ENCODE measurements at regions not wholly inside any gene's neighbourhood (a gene's known extent, or its start where the extent isn't known, plus 50 kb on each side); places are given as distances from the start of the nearest gene placed in this dataset.

GRCh38 chr2:139905624-139906023 lies 1125.4 kb upstream of the NXPH2 start:
- ChIA-PET POLR2A (no interaction called here), CTCF (no interaction called here)
- DNase-seq (ENCODE audit: low read depth, low spot score), result no peak
- Histone ChIP-seq H3K4me3 (ENCODE audit: low read depth, low read length) (no peak overlapping the region), H3K27ac (ENCODE audit: low read depth, low read length) (no peak overlapping the region), H3K9me3 (ENCODE audit: control insufficient read depth, insufficient read depth, low read length) (no peaks in the 10 kb centered on the region; the same call in 1 of the 2 replicates), H3K27me3 (ENCODE audit: control insufficient read depth, insufficient read depth, low read length) (no peaks in the 10 kb centered on the region)
- no peak for TF ChIP-seq CTCF (IDR thresholded peaks at IDR 0.05; ENCODE audit: low read depth, low read length)

GRCh38 chr2:139891636-139892035 lies 1111.4 kb upstream of the NXPH2 start:
- TF ChIP-seq CTCF (IDR thresholded peaks at IDR 0.05; ENCODE audit: low read depth, low read length), result no peak
- POLR2A ChIA-PET, result no interaction called here

GRCh38 chr2:139885921-139886498 lies 1105.8 kb upstream of the NXPH2 start:
- Histone ChIP-seq H3K27ac (ENCODE audit: low read depth, low read length) (no peak overlapping the region), H3K9me3 (ENCODE audit: control insufficient read depth, insufficient read depth, low read length) (peaks cover 5% of the 10 kb centered on the region), H3K4me3 (ENCODE audit: low read depth, low read length) (no peak overlapping the region), H3K27me3 (ENCODE audit: control insufficient read depth, insufficient read depth, low read length) (no peaks in the 10 kb centered on the region)
- CTCF ChIA-PET, result no interaction called here
- no peak for TF ChIP-seq CTCF (IDR thresholded peaks at IDR 0.05; ENCODE audit: low read depth, low read length)
- POLR2A ChIA-PET, result no interaction called here
- DNase-seq (ENCODE audit: low read depth, low spot score), result no peak

More at GRCh38 chr2:139891636-139892035, 1111.4 kb upstream of the NXPH2 start:
- CTCF ChIA-PET, result no interaction called here
- Histone ChIP-seq H3K27ac (ENCODE audit: low read depth, low read length) (no peak overlapping the region), H3K4me3 (ENCODE audit: low read depth, low read length) (no peak overlapping the region), H3K9me3 (ENCODE audit: control insufficient read depth, insufficient read depth, low read length) (peaks cover 14% of the 10 kb centered on the region), H3K27me3 (ENCODE audit: control insufficient read depth, insufficient read depth, low read length) (no peaks in the 10 kb centered on the region)
- DNase-seq (ENCODE audit: low read depth, low spot score), result no peak

- no peak overlapping the region for H3K27ac ChIP-seq (ENCODE audit: low read depth, low read length)
- ChIA-PET CTCF (interaction anchor here (0.6 kb wide), 2 partner anchors 494 to 628 kb away, joined by 3 read pairs; no protein-coding TSS in a partner anchor), POLR2A (no interaction called here)
- DNase-seq (ENCODE audit: low read depth, low spot score), result no peak
- no peaks in the 10 kb centered on the region for H3K27me3 ChIP-seq (ENCODE audit: control insufficient read depth, insufficient read depth, low read length)
- H3K9me3 ChIP-seq (ENCODE audit: control insufficient read depth, insufficient read depth, low read length), result peaks cover 6% of the 10 kb centered on the region
- no peak for TF ChIP-seq CTCF (IDR thresholded peaks at IDR 0.05; ENCODE audit: low read depth, low read length)
- no peak overlapping the region for H3K4me3 ChIP-seq (ENCODE audit: low read depth, low read length)
Observed at GRCh38 chr2:139876964-139877363, 1096.8 kb upstream of the NXPH2 start.

GRCh38 chr2:139876321-139876720 lies 1096.1 kb upstream of the NXPH2 start:
- TF ChIP-seq CTCF (IDR thresholded peaks at IDR 0.05; ENCODE audit: low read depth, low read length), result no peak
- peaks cover 7% of the 10 kb centered on the region for H3K9me3 ChIP-seq (ENCODE audit: control insufficient read depth, insufficient read depth, low read length)
- ChIA-PET CTCF (no interaction called here), POLR2A (no interaction called here)
- no peak for DNase-seq (ENCODE audit: low read depth, low spot score)
- H3K27me3 ChIP-seq (ENCODE audit: control insufficient read depth, insufficient read depth, low read length), result no peaks in the 10 kb centered on the region
- H3K27ac ChIP-seq (ENCODE audit: low read depth, low read length), result no peak overlapping the region
- H3K4me3 ChIP-seq (ENCODE audit: low read depth, low read length), result no peak overlapping the region
